Amniotic stem cell (primary cell): ENCODE measurements at regions not wholly inside any gene's neighbourhood (a gene's known extent, or its start where the extent isn't known, plus 50 kb on each side); places are given as distances from the start of the nearest gene placed in this dataset.

Experiments used
- DNase-seq: peaks from one replicate; lab custom pipeline; 2025; lab: John Stamatoyannopoulos, UW

DNA sequence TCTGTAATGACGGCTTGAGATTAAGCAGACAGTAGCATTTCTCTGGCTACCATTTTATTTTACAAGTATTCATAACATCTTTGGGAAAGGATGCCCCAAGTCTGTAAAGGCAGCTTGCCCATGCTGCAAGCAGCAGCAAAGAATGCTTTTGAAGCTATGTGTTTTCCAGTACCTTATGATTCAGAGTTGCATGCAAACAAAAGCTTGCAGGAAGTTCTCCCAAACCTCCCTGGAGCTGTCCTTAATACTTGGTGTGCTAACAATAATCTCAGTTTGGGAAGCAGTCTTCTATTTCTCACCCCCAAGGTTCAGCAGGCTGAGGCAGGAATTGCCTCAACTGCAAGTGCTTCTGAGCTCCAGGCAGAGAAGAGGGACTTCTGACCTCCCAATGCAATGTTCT lies 60.8 kb downstream of the CCNA1 start:
- no peak for DNase-seq

DNA sequence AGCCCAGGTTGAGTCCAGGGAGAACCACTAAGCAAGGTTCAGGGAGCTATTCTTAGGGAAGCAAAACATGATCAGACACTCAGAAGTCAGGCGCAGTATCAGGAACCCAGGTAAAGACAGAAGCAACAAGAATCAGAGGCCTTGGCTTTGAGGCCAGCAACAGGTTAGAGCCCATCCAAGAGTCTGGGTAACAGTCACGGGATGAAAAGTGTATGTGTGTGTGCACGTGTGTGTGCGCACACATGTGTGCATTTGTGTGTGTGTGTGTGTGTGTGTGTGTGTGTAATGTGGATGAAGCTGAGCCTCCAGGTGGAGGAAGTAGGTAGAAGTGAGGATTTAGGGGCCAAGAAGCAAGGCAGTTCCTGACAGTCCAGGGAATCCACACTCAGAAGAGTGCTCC lies 63.1 kb downstream of the CCNA1 start:
- no peak for DNase-seq

GRCh38 chr13:36509369-36509768 lies 77.1 kb downstream of the CCNA1 start:
- DNase-seq, result no peak

- no peak for DNase-seq
Measured at GRCh38 chr13:36512771-36513170, 80.5 kb downstream of the CCNA1 start.

- no peak for DNase-seq
Measured at GRCh38 chr13:36513266-36513665, 81.0 kb downstream of the CCNA1 start.

GRCh38 chr13:36515466-36515865 lies 83.2 kb downstream of the CCNA1 start:
- no peak for DNase-seq

- DNase-seq, result no peak
Measured at GRCh38 chr13:36516225-36516624, 83.9 kb downstream of the CCNA1 start.

GRCh38 chr13:36518707-36519106 lies 86.4 kb downstream of the CCNA1 start:
- DNase-seq, result no peak

- DNase-seq, result no peak
Measured at GRCh38 chr13:36519432-36519831, 87.1 kb downstream of the CCNA1 start.

- DNase-seq, result no peak
Measured at GRCh38 chr13:36520111-36520510, 87.8 kb downstream of the CCNA1 start.

DNA sequence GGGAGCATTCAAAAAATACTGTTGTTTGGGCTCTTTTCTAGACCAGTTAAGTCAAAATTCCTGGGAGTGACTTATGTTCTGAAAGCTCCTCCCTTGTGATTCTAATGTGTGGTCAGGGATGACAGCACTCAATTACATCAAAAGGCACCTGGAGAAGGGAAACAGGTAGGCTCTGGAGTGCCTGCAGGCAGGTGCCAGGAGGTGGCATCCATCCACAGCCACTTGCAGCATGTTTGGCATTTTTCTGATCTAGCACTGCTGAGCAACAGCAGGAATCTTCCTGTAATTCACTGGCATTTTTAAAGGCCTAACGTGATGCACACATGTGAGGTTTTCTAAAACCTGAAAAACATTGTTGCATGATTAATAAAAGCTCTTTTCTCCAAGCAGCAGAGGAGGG lies 94.6 kb downstream of the CCNA1 start:
- DNase-seq, result no peak

DNA sequence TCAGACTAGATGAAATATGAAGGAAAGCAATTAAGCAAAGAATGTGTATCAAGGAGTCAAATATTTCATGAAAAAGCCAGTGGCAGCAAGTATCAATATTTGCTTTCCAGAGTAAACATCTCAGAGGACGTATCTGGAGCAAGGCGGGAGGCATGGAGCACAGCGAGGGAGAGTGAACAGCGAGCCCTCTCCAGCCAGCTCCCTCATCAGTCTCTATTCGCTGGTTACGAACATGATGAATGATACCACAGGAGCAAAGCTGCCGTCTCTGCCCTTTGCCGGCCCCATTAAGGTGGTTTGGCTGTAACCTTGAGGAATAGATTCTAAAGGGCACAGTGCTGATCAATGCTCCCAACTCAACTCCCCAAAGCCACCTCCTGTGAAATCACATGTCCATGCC lies 95.8 kb downstream of the CCNA1 start:
- no peak for DNase-seq

DNA sequence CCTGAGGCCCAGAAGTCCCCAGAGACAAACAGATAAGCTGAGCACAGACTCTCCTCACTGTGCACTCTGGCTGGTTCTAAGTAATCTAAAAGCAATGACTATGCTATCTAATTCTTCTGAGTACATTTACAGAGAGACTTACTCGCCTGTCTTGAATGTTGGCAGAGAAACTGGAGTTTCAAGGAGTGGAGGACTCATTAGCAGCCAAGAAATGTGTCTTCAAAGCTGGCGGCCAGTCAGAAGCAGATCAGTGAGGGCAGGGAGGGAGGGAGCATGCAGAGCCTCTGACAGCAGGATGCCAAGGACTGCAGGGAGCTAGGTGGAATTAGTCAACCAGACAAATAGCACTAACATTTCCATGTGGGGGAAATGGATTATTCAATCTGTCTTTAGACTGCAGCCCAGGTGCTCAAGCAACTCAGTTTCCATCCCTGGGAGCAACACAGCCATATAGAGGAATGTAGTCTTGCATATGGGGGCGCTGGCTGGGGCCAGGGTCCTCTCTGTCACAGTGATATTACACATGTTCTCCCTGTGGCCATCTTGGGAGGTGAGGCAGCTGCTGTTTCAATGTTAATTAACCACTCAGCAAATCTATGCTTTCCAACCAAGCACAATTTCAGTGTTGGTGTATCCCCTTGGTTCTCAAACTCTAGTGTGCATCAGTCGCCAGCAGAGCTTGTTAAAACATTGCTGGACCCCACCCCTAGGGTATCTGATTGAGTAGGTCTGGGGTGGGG lies 97.9 kb downstream of the CCNA1 start:
- no peak for DNase-seq

GRCh38 chr13:36530861-36531590 lies 98.7 kb downstream of the CCNA1 start:
- DNase-seq, result no peak

DNA sequence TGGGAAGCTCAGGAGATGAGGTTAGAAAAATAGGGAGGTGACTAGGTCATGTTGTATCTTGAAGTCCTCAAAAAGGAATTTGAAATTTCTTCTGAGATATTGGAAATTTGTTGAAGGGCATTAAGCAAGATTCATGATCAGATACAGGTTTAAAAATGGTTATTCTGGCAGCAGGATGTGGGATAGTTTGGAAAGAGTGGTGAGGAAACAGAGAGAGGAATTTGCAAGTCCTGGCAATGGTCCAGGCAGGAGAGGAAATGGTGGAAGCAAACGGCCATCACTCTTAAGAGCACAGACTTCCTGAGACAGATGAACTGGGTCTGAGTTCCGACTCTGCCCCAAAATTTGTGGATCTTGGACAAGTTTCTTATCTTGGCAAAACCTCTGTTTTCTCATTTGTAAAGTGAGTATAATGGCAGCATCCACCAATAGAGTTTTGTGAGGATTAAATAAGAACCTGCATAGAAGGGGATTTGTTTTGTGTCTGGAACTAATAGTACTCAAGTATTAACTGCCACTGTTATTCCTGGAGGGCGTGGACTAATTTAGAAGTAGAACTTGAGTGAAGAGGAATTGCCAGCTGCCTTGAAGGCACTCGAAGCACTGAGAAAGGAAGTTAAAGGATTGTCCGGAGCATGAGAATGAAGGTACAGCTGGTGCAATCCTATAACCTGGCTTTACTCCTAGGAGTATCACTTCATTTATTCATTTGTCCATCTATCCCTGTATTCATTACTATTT lies 99.6 kb downstream of the CCNA1 start:
- peak; percentile 4 for DNase-seq

DNA sequence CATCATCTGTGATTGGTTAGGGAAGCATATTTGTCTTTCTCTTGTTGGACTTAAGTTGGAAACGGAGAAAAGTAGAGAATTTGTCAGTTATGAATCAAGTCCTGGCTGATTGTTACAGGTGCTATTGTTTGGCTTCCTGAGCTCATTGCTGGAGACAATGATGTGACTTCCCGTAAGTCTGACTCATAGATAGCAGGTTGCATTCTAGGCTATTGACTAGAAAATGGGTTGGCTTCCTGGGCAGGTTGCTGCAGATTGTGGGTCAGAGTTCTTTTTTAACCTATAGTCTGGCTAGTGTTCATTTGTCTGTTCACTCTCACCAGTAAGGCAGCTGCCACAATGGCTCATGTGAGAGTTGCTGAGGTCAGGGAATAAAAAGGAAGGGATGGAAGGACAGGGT lies 101.5 kb downstream of the CCNA1 start:
- DNase-seq, result no peak

- no peak for DNase-seq
Measured at GRCh38 chr13:36536546-36536945, 104.3 kb downstream of the CCNA1 start.

- no peak for DNase-seq
Measured at GRCh38 chr13:36543671-36544070, 111.4 kb downstream of the CCNA1 start.

GRCh38 chr13:36548129-36548528 lies 115.8 kb downstream of the CCNA1 start:
- no peak for DNase-seq

DNA sequence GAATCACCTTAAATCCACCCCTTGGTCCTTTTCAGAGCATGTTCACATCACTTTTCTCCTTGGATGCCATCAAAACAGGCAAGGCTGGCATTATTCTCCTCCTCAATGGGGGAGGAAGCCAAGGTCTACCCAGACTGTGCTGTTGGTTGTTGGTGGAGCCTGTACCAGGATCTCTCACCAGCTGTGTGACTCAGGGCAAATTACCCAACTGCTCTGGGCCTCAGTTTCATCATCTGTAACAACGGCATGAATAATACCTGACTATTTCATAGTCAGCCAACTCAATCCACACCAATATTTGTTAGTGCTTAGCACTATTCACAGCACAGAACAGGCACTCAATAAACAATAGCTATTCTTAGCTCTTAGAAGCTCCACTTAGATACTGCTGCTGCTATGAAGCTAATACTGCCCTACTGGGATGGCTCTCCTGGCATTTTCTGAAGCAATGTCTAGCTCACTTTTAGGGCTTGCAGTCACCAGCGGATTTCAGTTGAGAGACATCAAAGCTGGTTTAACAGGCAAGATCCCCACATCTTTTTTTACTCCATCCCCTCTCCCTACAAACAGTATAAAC lies 116.9 kb downstream of the CCNA1 start:
- DNase-seq, result no peak

DNA sequence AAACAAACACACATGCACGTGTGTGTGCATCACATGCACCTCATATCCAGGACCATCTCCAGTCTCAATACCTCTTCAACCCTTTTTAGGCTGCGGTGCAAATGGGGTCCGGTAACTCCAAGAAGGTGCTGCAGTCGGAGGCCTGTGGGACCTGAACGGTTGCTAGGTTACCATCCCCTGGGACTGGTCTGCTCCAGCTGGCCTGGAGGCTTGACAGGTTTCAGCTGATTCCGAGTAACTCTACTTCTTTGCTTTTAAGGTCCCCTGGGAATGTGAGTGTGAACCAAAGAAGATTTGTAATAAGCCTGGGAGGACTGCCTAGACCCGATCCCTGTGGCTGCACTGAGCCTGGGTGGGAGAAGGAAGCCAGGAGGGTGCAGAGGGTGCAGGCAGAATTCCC lies 117.5 kb downstream of the CCNA1 start:
- DNase-seq, result no peak

DNA sequence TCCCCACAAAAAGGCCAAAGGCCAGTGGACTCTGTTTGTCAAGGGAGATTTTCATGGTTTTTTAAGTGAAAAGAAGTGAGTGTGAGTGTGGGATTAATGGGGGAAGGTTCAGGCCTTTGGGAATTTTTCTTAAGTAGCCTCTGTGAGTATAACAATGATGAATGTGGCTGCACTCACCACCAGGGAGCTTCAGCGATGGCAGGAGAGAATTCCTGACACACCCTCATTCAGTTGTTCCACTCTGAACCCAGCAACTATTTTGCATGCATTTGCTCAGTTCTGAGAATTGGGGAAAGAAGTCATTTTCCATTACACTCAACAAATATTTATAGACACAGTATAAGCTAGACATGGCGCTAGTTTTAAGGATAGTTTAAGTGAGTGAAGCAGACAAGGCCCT lies 117.9 kb downstream of the CCNA1 start:
- DNase-seq, result no peak

DNA sequence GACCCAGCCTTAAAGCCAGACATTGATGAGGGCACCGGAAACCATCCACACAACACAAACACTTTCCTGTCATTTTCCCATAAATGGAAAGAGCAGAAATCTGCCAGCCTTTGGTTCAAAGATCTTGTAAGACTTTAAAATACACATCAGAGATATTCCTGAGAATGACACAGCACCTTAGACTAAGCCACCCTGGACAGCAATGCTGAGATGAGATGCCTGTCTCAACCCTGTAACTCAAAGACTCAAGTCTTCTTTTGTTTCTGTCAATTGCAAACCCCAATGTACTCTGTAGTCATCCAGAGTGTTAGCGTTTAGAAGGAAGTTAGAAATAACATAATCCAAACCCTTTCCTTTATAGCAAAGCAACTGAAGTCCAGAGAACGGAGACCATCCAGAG lies 119.2 kb downstream of the CCNA1 start:
- no peak for DNase-seq
